ENCODE measurements at regions not wholly inside any gene's neighbourhood (a gene's known extent, or its start where the extent isn't known, plus 50 kb on each side); places are given as distances from the start of the nearest gene placed in this dataset.

- intact Hi-C loops (cut with micrococcal nuclease), result no loop called here
- ATAC-seq (no peak), DNase-seq (no peak)
Observed at GRCh38 chr16:77643176-77643575, 79.1 kb upstream of the NUDT7 start.

- intact Hi-C loops (cut with micrococcal nuclease), result no loop called here
- no peak for ATAC-seq
- DNase-seq, result no peak
Observed at GRCh38 chr16:77645764-77646163, 76.5 kb upstream of the NUDT7 start.

- ATAC-seq (no peak), DNase-seq (no peak)
- intact Hi-C loops (cut with micrococcal nuclease), result no loop called here
Observed at GRCh38 chr16:77647726-77648125, 74.6 kb upstream of the NUDT7 start.

- no peak for ATAC-seq
- no peak for DNase-seq
- intact Hi-C loops (cut with micrococcal nuclease), result no loop called here
Observed at GRCh38 chr16:77650761-77651160, 71.6 kb upstream of the NUDT7 start.

GRCh38 chr16:77652399-77652798, 69.9 kb upstream of the NUDT7 start:
- ATAC-seq (no peak), DNase-seq (no peak)
- intact Hi-C loops (cut with micrococcal nuclease), result no loop called here

GRCh38 chr16:77657016-77657415, 65.3 kb upstream of the NUDT7 start:
- ATAC-seq (no peak), DNase-seq (no peak)
- intact Hi-C loops (cut with micrococcal nuclease), result no loop called here

- intact Hi-C loops (cut with micrococcal nuclease), result no loop called here
- ATAC-seq, result no peak
- no peak for DNase-seq
Observed at GRCh38 chr16:77660311-77660710, 62.0 kb upstream of the NUDT7 start.

GRCh38 chr16:77662246-77662645, 60.1 kb upstream of the NUDT7 start:
- intact Hi-C loops (cut with micrococcal nuclease), result no loop called here
- ATAC-seq (no peak), DNase-seq (no peak)

- DNase-seq (no peak), ATAC-seq (no peak)
- intact Hi-C loops (cut with micrococcal nuclease), result no loop called here
Observed at GRCh38 chr16:77663711-77664110, 58.6 kb upstream of the NUDT7 start.

- intact Hi-C loops (cut with micrococcal nuclease), result no loop called here
- ATAC-seq, result no peak
- no peak for DNase-seq
Observed at GRCh38 chr16:77666771-77667170, 55.5 kb upstream of the NUDT7 start.

- DNase-seq, result no peak
- ATAC-seq, result no peak
- intact Hi-C loops (cut with micrococcal nuclease), result no loop called here
Observed at GRCh38 chr16:77668201-77668600, 54.1 kb upstream of the NUDT7 start.

- DNase-seq, result no peak
- intact Hi-C loops (cut with micrococcal nuclease), result no loop called here
- ATAC-seq, result no peak
Observed at GRCh38 chr16:77669057-77669456, 53.3 kb upstream of the NUDT7 start.

Measured in left ventricle myocardium superior (tissue), 1 donor.